ENCODE measurements at regions not wholly inside any gene's neighbourhood (a gene's known extent, or its start where the extent isn't known, plus 50 kb on each side); places are given as distances from the start of the nearest gene placed in this dataset.

DNA sequence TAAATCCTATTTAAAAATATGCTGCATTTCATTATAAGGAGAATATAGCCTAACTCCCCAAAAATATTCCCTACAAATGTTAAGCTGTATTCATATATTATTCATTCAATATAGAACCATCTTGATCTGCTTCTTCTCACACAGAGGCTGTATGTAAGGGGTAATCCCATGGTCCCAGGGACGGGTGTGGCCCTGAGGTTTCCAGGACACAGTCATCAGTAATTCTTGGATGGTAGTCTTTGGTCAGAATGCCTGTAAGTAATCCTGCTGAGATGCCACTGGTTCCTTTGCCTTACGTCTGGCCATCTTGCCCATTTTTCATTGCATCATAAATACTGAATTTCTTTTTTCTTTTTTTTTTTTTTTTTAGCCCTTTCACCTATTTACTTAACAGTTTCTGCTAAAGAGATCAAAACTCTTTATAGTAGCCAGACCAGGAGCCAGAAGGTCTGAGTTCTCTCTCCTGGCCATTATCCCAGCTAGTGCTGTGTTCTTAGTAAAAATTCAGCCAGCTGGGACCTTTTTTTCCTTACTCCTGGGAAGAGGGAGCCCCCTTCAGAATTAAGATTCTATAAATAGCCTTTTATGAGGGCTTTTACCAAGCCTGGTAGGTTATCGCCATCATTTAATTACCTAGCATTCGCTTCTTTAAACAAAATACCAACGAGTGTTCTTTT is 134.9 kb downstream of the SOX11 start:
- TF ChIP-seq, protein P1, sequence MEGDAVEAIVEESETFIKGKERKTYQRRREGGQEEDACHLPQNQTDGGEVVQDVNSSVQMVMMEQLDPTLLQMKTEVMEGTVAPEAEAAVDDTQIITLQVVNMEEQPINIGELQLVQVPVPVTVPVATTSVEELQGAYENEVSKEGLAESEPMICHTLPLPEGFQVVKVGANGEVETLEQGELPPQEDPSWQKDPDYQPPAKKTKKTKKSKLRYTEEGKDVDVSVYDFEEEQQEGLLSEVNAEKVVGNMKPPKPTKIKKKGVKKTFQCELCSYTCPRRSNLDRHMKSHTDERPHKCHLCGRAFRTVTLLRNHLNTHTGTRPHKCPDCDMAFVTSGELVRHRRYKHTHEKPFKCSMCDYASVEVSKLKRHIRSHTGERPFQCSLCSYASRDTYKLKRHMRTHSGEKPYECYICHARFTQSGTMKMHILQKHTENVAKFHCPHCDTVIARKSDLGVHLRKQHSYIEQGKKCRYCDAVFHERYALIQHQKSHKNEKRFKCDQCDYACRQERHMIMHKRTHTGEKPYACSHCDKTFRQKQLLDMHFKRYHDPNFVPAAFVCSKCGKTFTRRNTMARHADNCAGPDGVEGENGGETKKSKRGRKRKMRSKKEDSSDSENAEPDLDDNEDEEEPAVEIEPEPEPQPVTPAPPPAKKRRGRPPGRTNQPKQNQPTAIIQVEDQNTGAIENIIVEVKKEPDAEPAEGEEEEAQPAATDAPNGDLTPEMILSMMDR (IDR thresholded peaks at IDR 0.05) = no peak
- TF ChIP-seq POLR2A (IDR thresholded peaks at IDR 0.05) = no peak

Measured in right lobe of liver (tissue), 4 donors.